Fibroblast of the conjunctiva (primary cell): ENCODE measurements at regions not wholly inside any gene's neighbourhood (a gene's known extent, or its start where the extent isn't known, plus 50 kb on each side); places are given as distances from the start of the nearest gene placed in this dataset.
A peak's percentile ranks its signal among the peaks of the same experiment; 100 is the strongest.
"Not testable (repeated sequence)": the region's sequence is repeated elsewhere in the genome, so short reads cannot be mapped to it uniquely, and the experiment has no call there.

Source experiments
- DNase-seq: peaks from one replicate; pipeline ENCODE4 v3.0.0-alpha.2; 2010; ENCODE audit warnings: low read depth

DNA sequence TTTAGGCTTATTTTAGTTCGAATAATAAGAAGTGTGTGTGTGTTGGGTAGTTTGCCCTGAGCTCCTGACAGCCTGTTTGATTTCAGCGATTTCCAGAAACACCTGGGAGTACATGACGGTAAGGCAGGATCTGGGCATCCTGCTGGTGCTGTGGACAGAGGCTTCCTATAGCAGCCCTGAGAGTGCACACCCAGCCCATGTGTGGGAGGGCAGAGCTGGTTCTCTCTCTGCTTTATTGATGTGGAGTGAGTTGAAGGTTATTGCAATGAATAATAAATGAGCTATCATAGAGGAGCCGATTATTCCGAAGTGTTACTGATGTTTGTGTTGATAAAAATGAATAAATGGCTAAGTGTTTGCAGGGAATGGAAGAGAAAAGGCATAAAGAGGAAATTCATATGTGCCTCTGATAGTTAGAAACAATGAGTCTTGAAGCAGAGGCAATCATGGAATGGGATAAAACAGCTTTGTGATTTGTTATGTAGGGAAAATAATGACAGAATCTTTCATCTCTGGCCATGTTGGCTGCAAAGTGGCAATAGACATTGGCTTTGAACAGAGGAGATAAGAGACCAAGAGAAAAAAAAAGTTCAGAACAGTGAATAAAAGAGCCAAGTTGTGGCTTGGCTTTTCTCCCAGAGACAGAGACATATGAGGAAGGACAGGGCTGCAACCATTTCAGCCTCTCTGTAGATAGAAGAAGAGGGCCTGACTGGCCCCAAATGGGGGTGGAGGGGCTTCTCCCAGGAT, 166.2 kb upstream of the CHD6 start:
- no peak for DNase-seq

- DNase-seq: no peak
Observed at GRCh38 chr20:41783423-41784208, 165.4 kb upstream of the CHD6 start.

- DNase-seq: no peak
Observed at GRCh38 chr20:41782730-41783406, 164.7 kb upstream of the CHD6 start.

- DNase-seq: no peak
Observed at GRCh38 chr20:41782255-41782654, 164.1 kb upstream of the CHD6 start.

- DNase-seq: no peak
Observed at GRCh38 chr20:41776421-41776820, 158.2 kb upstream of the CHD6 start.

- DNase-seq: no peak
Observed at GRCh38 chr20:41774291-41774690, 156.1 kb upstream of the CHD6 start.

DNA sequence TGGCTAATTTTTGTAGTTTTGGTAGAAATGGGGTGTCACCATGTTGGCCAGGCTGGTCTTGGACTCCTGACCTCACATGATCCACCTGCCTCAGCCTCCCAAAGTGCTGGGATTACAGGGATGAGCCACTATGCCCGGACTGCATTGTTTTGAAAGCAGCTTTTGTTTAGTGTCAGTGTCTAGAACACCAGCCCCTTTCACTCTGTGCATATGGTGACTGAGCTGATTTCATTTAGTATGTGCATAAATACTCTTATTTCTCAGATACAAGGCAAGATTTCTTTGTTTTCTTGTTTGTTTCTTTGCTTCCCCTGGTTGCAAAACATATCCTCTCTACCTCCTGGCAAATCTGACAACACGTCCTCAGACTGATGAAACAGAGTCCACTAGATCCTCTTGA, 152.8 kb upstream of the CHD6 start:
- DNase-seq: no peak

- DNase-seq: no peak
Observed at GRCh38 chr20:41770427-41770826, 152.2 kb upstream of the CHD6 start.

GRCh38 chr20:41769592-41770018, 151.4 kb upstream of the CHD6 start:
- no peak for DNase-seq

DNA sequence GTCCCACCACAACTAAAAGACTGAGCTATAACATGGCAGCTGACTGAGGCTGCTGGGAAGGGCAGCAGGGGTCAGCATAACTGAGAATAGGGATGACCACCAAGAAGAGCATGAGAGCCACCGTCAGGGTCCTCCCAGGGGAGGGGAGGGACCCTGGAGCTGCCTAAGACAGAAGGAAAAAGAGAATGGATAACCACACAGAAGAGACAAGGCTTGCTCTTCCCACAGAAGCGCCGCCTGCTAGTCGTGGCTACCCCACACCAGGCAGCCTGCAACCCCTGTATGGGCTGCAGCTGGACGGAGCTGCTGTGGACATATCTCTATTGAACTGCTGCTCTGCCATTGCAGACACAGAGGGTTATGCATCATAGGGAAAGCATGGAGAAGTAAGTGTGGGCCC, 132.0 kb upstream of the CHD6 start:
- DNase-seq: no peak

- no peak for DNase-seq
Observed at GRCh38 chr20:41748756-41749582, 130.8 kb upstream of the CHD6 start.

- no peak for DNase-seq
Observed at GRCh38 chr20:41748051-41748450, 129.9 kb upstream of the CHD6 start.

DNA sequence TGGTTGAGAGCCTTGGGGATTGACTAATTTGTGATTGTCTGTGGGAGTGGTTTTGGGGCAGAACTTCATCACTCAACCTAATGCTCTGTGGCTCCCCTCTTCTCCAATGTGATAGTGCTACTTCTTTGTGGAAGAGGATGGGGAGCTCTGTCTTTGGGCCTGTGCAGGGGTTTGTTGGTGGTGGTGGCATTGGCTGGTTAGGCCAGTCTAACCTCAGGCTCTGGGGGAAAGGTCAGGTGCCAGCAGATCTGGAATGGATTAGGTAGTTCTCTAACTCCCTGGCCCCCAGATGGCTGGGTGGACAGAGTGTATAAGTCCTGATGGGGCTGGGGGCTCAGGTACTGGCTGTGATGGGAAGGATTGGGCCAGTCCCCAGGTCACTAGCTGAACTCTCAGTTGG, 129.0 kb upstream of the CHD6 start:
- no peak for DNase-seq

- no peak for DNase-seq
Observed at GRCh38 chr20:41746635-41747034, 128.5 kb upstream of the CHD6 start.

GRCh38 chr20:41738604-41739206, 120.5 kb upstream of the CHD6 start:
- peak; percentile 20 for DNase-seq

GRCh38 chr20:41735949-41736348, 117.8 kb upstream of the CHD6 start:
- no peak for DNase-seq

- DNase-seq: peak; percentile 6
Observed at GRCh38 chr20:41734506-41734945, 116.3 kb upstream of the CHD6 start.

- no peak for DNase-seq
Observed at GRCh38 chr20:41733151-41733550, 115.0 kb upstream of the CHD6 start.

DNA sequence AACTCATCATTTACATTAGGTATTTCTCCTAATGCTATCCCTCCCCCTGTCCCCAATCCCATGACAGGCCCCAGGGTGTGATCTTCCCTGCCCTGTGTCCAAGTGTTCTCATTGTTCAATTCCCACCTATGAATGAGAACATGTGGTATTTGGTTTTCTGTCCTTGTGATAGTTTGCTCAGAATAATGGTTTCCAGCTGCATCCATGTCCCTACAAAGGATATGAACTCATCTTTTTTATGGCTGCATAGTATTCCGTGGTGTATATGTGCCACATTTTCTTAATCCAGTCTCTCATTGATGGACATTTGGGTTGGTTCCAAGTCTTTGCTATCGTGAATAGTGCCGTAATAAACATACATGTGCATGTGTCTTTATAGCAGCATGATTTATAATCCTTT, 113.0 kb upstream of the CHD6 start:
- DNase-seq: not testable (repeated sequence)

DNA sequence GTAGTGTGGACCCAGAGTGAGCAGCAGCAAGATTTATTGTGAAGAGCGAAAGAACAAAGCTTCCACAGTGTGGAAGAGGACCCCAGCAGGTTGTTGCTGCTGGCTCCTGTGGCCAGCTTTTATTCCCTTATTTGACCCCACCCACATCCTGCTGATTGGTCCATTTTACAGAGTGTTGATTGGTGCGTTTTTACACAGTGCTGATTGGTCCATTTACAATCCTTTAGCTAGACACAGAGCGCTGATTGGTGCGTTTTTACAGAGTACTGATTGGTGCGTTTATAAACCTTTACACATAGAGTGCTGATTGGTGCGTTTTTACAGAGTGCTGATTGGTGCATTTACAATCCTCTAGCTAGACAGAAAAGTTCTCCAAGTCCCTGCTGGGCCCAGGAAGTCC, 109.5 kb upstream of the CHD6 start:
- not testable (repeated sequence) for DNase-seq

DNA sequence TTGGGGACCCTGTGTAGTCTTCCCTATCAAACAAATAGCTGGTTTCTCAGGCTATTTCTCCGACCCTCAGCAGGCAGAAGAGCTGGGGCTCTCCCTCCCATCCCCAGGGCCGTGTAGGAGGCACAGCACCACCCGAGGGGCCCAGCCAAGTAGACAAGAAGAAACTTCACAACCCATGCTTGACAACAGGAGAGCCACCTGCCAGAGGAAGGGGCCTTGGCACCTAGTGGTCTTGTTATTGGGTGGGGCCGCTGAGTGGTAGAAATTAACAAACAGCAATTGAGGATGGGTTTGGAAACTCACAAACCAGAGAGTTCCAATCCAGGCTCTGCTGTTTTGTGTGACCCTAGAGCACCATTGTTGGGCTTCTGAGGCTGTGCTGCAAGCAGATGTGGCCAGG, 108.5 kb upstream of the CHD6 start:
- DNase-seq: no peak

GRCh38 chr20:41719151-41719550, 101.0 kb upstream of the CHD6 start:
- DNase-seq: no peak
